HepG2 (cell line): ENCODE measurements at regions not wholly inside any gene's neighbourhood (a gene's known extent, or its start where the extent isn't known, plus 50 kb on each side); places are given as distances from the start of the nearest gene placed in this dataset.

Source experiments
- MTA1 ChIP-seq: sonication (generic); formaldehyde crosslinking; IDR thresholded peaks from 2 replicates; pipeline ENCODE4 v1.4.0; 2020; ENCODE audit warnings: missing genetic modification reagents, mild to moderate bottlenecking, borderline replicate concordance
- NFIC ChIP-seq: IDR thresholded peaks from 2 replicates; pipeline ENCODE4 v1.6.1; 2012; ENCODE audit warnings: mild to moderate bottlenecking, low read length, inconsistent platforms
- POLR2AphosphoS5 ChIP-seq: IDR thresholded peaks from 2 replicates; pipeline ENCODE4 v1.6.1; 2012; ENCODE audit warnings: low read depth, low read length
- REST ChIP-seq, 2 experiments: IDR thresholded peaks; 2 replicates each; pipeline ENCODE4 v1.6.1; 2011 to 2012; ENCODE audit warnings: low read length in 2 of 2, borderline replicate concordance in 1 of 2, low read depth in 1 of 2, mild to moderate bottlenecking in 1 of 2, moderate library complexity in 1 of 2
- TCF12 ChIP-seq, 2 experiments: fragments of 450-650 bp in 1 of 2; sonication (generic) in 1 of 2; formaldehyde crosslinking in 1 of 2; IDR thresholded peaks; 2 replicates each; pipeline versions ENCODE4 v1.6.1 to v1.8.0; 2017 to 2022; ENCODE audit warnings: antibody characterized with exemption in 1 of 2, mild to moderate bottlenecking in 1 of 2, missing genetic modification reagents in 1 of 2, moderate library complexity in 1 of 2
- ZNF263 ChIP-seq: sonication (generic); formaldehyde crosslinking; IDR thresholded peaks from 2 replicates; pipeline ENCODE4 v1.4.0; 2020; ENCODE audit warnings: missing genetic modification reagents
- ZNF274 ChIP-seq: sonication (generic); formaldehyde crosslinking; IDR thresholded peaks from 2 replicates; pipeline ENCODE4 v1.5.1; 2020; ENCODE audit warnings: mild to moderate bottlenecking, missing genetic modification reagents

GRCh38 chr15:79501086-79501485 lies 69.0 kb downstream of the MINAR1 start:
- no peak for TF ChIP-seq REST (IDR thresholded peaks at IDR 0.05; ENCODE audit: borderline replicate concordance in 1 of 2, low read depth in 1 of 2, low read length in 2 of 2)
- no peak for TF ChIP-seq POLR2AphosphoS5
- TF ChIP-seq NFIC: no peak
- no peak for TF ChIP-seq MTA1
- no peak for TF ChIP-seq TCF12 (IDR thresholded peaks at IDR 0.05)
- no peak for TF ChIP-seq TCF12 (CRISPR knock-in tag; IDR thresholded peaks at IDR 0.05)
- TF ChIP-seq ZNF274: no peak
- no peak for TF ChIP-seq ZNF263 (CRISPR knock-in tag)
